ENCODE measurements at regions not wholly inside any gene's neighbourhood (a gene's known extent, or its start where the extent isn't known, plus 50 kb on each side); places are given as distances from the start of the nearest gene placed in this dataset.
"Not testable (repeated sequence)": the region's sequence is repeated elsewhere in the genome, so short reads cannot be mapped to it uniquely, and the experiment has no call there.

DNA sequence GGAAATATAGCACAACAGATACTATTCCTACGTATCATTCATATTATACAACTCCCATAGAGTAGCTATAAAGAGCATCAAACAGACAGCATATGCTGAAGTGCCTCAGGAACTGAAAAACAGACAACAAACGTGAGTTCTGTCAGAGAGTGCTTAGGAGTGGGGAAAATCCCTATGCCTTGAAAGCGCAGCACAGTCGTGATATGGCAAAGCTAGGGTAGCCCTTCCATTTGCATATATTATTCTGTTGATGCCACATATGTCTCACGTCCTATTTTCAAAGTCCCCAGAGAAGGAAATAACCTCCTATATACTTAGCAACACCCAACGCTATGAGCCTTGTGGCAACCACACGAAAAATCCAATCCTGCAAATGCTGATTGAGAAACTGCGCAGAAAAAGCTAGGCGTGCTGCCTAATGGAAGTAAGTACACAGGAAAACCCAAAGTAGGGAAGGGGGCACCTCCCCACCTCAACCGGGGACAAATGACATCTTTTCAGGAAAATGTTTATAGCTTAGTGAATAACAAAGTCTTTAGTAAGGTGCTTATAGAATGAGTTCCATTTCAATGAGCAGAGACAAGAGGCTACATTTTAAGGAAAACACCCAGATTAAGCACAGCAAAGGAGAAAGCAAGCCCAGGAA, 105.1 kb downstream of the MED10 start:
- DNase-seq = no peak

DNA sequence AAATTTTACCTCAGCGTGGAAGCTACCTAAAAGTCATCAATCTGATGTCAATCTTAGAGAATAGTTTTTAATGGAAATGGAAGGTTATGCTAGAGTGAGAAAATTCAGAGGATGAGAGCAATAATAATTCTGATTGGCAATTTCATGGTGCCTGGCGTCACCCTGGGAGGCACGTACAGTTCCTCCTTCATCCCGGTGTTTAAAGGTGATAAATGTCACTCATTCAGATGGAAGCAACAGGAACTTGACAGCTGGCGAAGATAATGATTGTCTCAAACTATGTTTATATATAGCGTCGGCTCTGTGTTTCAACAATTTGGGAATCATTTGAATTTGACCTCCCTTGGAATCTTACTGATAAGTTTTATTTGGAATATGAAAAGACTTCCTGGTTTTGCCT, 108.4 kb downstream of the MED10 start:
- no peak for DNase-seq

DNA sequence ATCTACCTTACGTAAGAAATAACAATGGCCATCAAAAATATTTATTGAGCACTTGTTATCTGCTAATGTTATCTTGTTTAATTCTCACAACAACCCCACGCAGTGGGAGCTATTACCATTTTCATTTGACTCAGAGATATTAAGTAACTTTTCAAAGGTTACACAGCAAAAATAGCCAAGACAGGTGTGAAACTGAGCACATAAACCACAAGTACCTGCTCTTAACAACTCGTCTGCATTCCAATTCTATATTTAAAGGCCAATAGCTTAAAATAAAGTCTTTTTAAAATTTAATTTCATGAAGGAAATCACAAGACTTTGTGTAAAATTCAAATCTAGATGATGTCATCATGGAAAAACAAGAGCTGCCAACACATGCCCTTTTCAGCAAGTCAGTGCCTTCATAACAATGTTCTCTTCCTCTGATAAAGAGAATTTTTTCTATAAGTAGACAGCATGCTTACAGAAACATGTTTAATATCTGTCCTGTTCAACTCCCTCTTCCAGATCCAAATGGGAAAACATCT, 111.6 kb downstream of the MED10 start:
- DNase-seq = no peak

DNA sequence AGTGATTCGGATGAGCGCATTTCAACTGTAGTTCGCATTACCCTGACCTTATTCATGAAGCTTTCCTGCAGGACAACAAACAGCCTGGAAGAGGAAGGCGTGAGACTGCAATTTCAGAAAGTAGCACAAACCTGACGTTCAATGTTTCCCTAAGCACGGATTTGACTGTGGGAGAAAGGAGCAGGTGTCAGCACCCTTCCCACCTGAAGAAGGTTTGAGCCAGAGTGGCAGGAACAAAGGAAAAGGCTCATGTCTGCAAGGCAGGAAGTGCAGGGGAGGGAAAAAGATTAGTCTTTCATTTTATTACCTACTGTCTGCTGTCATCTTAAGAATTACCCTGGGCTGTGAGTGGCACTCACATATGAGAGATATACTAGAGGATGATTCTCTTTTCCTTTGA, 114.0 kb downstream of the MED10 start:
- no peak for DNase-seq

DNA sequence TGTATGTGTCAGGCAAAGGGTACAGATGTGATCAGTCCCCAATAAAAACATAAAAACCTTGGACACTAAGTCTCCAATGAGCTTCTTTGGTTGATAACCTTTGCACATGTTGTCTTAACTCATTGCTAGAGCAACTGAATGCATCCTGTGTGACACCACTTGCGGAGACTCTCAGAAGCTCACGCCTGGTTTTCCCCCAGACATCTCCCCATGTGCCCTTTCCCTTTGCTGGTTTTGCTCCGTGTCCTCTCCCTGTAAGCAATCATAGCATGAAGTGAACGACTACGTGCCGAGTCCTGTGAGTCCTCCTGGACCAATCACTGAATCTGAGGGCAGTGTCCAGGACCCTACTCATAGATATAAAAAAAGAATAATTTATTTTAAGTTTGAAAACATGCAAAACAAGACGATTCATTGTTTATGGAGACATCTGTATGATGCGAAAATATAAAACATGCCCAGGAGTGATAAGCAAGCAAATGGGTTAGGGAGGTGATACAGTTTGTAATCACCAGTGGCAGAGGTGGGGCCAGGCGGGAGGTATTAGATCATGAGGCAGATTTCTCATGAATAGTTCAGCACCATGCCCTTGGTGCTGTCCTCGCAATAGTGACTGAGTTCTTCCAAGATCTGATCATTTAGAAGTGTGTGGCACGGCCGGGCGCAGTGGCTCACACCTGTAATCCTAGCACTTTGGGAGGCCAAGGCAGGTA, 115.5 kb downstream of the MED10 start:
- DNase-seq = no peak

DNA sequence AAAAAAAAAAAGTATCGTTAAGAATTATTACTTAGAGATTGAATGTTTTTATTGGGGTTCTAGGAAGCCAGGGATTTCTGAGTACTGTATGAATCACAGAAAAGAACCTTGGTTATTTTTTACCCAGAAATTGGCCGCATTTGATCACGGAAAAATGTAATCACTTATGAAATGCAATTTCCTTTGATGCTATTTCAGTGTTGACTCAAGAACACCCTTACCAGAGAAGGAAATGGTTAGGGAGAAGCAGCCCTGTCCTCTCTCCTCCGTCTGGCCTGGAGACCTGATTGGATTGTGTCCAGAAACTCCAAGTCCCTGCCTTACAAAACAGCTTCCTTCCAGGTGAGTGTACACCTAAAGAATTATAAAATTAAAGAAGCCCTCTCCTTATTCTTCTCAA, 116.7 kb downstream of the MED10 start:
- DNase-seq = no peak

DNA sequence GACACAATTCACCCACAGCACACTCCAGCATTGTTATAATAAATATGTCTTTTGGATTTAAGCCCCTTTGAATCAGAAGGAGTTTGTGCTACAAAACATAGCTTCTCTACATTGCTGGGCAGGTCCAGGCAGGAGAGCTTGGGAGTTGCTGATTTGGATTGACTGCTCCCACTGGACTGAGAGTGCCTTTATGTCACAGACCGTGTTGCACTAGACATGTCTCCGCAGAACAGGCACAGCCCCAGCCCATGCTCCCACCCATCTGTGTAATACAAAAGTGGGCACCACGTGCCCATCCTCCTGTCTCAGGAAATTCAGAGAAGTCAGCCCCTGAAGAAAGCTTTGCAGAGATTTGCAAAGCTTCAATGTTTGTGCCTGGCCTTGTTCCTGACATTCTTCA, 117.1 kb downstream of the MED10 start:
- DNase-seq = no peak

DNA sequence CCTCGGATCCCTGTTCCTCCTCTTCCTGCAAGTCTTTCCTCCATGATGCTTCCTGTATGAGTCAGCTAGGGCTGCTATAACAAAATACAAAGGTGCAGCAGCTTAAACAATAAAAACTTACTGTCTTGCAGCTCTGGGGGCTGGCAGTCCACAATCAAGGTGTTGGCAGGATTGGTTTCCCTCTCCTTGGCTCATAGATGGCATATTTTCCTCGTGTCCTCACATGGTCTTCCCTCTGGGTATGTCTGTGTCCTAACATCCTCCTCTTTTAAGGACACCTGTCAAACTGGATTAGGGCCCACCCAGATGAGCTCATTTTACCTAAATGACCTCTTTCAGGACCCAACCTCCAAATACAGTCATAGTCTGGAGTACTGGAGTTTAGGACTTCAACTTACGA, 117.5 kb downstream of the MED10 start:
- DNase-seq = no peak

DNA sequence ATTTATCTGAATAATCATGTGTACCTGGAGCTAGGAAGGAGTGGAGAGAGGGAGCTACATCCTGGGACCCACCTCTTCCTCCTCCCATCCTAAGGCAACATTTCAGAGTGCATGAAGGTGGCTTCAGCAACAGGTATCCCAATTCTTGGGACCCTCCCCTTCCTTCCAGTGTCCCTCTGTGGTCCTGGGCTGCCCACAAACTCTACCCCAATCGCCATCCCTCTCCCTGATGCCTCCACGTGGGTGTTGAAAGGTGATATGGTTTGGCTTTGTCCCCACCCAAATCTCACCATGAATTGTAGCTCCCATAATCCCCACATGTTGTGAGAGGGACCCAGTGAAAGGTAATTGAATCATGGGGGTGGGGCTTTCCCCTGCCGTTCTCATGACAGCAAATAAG, 121.4 kb downstream of the MED10 start:
- DNase-seq = no peak

DNA sequence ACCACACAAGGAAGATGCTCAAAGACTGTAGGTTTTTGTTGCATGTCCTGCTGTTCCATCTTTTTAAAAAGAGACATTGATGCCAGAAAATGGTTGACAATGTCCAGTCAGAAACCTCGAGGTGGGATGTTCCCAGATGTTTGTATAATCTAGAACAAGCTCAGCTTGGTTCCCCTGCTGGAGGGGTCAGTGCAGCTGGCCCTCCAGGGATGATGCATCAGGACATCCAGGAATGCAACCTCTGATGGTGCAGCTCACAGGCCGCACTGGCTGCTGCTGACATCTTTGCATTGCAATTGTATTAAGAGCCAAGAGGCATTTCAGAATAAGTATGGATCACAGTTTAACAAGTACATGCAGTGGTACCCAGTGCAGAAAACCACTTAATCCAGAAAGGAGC, 122.4 kb downstream of the MED10 start:
- DNase-seq = no peak

DNA sequence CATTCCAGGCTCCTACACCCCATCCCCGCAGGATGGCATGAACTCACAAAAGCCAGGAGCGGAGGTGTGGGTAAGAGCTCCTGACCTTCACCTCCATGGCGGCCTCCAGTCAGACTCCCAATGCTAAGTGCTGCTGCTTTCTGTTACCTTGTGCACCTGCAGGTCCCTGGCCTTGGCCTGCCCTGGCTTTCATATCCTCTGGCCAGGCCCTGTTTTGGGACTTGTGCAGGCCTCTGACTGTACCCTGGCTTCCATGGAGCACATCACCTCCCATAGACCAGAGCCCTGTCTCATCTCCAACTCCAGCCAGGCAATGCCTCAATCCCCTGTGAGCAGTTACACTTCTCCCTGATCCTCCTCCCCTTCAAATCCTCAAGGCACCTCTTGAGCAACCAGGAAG, 124.5 kb downstream of the MED10 start:
- no peak for DNase-seq

DNA sequence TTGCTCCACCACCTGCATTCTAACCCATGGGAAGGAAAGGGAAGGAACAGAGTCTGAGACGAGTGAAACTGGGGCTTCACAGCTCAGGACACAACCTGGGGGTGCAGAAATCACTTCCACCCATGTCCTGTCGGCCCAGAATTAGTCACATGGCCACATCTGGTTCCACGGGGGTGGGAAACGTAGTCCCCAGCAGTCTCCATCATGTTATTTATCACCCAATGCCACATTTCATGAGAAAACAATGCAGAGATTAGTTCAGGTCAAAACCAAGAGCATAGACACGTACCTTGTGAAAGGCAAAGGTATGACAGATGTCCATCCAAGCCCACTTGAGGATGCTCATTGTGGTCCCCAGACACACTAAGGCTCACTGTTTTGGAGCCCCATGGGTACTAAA, 125.1 kb downstream of the MED10 start:
- DNase-seq = no peak

DNA sequence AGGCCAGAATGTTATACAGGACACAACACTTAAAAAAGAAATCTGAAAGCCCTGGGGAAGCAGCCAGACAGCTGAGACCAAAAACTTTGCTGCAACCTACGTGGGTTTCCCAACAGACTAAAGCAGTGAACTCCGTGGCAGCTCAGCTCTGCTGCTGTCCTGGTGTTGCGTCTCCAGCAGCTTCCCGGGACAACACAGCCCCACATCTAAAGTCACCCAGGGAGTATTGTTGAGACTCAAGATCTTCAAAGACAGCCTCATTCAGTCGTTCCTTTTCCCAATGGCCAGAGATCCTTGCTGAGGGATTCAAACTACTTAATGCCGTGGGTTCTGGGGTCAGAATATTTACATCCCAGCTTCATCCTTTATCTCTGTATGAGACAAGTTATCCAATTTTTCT, 125.8 kb downstream of the MED10 start:
- DNase-seq = no peak

DNA sequence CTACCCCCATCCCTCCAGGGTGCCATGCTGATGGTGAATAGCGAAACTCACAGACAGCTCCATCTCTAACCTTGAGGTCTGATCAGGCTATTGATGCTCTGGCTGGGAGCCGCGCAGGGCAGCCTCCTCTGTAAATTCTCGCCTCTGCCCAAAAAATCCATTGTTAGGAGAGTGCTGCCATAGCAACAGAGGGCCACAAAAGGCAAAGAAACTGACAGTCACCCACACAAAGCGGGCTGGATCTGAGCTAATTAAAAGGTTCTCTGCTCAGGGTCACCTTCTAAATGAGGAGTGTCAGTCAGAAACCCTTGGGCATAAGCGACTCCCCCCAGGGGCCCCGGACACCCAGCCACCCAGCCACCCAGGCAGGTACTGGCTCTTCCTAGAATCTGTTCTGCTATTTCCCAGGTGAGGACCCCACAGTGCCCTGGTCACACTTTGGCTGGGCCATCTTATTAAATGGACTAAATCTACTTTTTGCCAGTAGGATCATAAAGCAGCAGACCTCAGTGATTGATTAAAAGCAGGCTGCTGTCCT, 126.7 kb downstream of the MED10 start:
- no peak for DNase-seq

DNA sequence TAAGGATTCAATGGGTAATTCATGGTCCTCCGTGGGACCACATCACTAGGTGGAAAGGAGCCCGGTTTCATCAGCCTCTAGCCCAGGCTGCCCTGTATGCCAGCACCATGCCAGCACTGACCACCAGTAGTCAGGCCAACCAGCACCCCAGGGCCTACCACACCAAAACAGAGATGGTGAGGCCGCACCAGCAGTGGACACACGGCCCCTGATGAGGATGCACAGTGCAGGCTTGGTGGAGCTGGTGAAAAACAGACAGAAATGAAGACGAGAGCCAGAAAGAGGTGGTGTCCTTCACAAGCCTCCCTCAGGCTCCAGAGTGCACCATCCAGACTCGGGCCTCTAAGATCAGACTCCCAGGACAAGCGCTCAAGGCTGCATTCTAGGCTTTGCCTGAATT, 128.2 kb downstream of the MED10 start:
- DNase-seq = no peak

DNA sequence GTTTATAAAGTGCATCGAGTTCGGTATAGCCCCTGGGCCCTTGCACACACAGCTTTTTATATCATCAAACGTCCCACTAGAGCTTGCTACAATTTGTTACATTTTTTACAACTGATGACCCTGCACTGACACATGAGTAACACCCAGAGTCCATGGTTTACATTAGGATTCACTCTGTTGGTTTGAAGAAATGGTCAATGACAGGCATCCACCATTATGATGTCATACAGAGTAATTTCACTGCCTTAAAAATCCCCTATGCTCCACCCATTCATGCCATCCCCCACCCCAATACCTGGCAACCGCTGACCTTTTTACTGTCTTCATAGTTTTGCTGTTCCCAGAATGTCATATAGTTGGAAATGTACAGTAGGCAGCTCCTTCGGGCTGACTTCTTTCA, 130.2 kb downstream of the MED10 start:
- DNase-seq = no peak

DNA sequence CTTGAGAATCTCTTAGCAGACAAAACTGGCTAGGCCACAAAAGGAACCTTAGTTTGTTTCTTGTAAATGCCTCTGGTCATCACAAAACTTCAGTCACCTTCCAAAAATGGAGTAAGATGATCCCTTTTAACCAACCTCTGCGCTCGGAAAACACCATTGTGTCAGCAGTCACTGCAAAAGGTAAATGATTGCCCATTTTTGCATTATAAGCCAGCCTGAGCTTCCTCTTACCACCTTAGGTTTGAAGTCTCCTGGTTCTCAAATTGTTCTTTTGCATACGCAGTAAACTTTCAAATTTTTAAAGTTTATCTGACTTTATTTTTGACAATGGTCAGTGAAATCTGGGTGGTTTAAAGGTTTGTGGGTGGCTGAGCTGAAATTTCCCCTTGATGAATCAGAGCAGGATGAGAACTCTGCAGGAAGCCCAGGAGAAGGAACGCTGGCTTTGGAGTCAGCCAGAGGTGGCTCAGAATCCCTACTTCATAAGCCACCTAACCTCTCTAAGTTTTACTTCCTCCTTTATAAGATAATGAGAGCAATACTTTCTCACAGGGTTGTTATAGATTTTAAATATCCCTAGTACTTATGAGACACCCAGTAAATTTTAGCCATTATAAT, 131.4 kb downstream of the MED10 start:
- DNase-seq = no peak

DNA sequence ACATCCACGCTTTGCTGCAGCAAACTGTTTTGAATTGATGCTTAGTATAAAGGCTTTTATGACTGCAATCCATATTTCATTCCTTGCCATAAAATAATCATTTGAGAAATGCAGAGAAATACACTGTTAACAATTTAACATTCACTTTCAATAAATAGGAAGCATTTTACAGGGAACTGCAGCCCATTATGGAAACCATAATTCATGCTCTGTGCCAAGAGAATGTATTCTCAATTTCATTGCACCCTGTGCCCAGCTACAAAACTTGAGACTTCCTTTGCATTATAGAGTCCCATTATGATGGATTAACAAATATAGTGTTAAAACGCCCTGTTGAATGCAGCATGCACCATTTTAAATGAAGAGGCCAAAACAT, 134.0 kb downstream of the MED10 start:
- DNase-seq = no peak

DNA sequence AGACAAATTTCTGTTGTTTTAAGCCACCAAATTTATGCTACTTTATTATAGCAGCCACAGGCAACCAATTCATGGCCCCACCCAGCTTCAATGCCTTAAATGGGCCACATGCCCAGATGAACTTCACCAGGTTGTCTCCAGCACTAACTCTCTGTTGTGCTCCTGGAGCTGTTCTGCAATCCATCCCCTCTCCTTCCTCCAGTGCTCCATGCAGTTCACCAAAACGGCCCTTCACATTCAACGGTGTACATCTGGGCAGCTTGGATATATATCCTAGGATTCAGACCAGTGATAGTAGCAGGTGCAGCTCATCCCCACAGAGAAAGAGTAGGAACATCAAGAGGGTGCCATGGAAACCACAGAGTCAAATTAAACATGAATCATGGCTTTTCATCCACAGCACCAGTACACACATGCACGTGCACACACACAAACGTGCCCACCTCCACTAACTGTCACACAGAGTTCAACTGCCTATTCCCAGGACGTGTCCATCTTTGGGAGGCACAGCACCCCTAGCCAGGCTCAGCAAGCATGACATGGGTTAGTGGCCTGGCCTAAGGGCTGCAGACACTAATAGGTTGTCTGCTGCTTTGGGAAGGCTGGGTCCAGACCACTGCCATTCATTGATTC, 134.5 kb downstream of the MED10 start:
- DNase-seq = no peak

DNA sequence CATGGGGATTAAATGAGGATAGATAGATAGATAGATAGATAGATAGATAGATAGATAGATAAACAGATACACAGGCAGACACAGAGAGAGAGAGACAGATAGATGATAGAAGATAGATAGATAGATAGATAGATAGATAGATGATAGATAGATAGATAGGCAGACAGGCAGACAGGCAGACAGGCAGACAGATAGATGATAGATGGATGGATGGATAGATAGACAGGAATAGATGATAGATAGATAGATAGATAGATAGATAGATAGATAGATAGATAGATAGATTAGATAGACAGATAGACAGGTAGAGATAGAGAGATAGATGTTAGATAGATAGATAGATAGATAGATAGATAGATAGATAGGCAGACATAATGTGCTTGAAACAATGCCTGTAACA, 137.3 kb downstream of the MED10 start:
- DNase-seq = not testable (repeated sequence)

DNA sequence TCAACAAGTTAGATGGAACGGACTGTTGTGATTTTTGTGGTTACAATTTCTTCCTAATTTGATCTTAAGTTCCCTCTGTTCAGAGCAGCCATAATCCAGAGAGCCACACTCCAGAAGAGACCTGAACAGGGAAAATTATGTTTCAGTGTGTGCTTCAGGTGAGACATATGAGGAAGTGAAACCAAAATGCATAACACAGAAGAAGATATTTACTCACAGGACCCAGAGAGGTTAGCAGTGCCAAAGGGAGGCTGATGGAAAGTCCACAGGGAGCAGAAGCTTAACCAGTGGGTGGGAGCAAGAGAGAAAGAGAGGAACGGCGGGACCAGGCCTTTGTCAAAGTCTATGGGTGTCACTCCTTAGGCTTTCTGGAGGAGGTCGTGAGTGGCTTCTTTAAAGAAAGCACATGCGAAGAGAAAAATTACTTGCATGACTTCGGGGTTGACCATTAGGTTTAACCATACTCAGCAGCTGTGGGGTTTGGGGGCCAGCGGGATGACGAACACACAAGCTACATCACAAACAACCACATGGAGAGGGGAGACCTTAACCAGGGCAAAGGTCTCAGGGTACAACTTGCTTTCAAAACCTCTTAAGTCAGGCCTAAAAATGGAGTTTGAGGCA, 141.4 kb downstream of the MED10 start:
- DNase-seq = no peak

DNA sequence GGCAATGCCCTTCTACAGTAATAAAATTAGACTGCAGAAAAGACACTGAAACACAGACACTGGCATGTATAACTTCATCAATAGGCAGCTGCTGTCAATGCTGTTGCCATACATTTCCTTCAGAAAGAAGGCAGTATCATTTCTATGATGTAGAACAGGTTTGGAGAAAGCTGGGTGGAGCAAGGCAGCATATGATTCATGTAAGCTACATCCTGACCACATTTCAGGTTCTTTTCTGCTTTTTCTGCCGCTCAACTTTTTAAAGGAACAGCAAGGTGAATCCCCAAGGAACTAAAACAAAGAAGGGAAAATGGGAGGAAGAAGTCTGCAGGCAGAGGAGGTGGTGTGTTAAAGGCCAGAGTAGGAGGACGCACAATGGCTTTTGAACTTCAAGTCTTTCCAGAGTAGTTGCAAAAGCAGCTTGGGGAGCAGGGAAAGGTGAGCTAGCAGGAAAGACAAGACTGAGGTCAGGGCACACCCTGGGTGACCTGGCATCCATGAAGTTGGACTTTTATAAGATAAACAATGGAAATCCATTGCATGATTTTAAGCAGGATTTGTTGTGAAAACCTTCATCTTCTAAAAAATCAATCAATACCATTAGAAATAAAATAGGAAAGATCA, 142.1 kb downstream of the MED10 start:
- DNase-seq = no peak

DNA sequence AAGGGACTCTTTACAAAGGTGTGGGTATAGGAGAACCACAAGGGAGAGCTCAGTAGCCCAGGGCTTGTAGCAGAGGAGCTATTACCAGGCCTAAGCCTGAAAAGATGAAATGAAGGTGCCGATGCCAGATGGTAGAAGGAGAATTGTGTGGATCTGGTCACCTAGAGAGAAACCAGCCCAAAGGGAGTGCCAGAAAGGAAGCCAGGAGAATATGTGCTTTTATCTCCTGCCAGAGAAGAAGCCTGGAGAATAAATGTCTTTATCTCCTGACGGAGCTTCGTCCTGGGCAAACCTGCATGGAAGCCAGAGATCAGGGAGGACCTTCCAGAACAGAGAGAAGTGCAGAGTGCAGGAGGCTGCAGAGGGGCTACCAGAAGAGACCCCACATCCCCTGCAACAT, 142.6 kb downstream of the MED10 start:
- DNase-seq = no peak

Measured in right forelimb (tissue), 1 donor.